Thymus (tissue), 11 donors: ENCODE measurements at regions not wholly inside any gene's neighbourhood (a gene's known extent, or its start where the extent isn't known, plus 50 kb on each side); places are given as distances from the start of the nearest gene placed in this dataset.

Experiments
- DNase-seq, 9 donors: peaks; one replicate each; pipeline ENCODE4 v3.0.0-alpha.2; 2013; ENCODE audit warnings: low spot score in 9 of 9, low read depth in 6 of 9, missing footprints in 1 of 9
- H3K27ac ChIP-seq, 2 donors: one replicate each; pipeline ENCODE4 v1.5.1; 2013; ENCODE audit warnings: control low read depth in 1 of 2, low read depth in 1 of 2, low read length in 1 of 2, mild to moderate bottlenecking in 1 of 2, moderate library complexity in 1 of 2
- H3K27me3 ChIP-seq, 2 donors: one replicate each; pipeline ENCODE4 v1.5.1; 2013; ENCODE audit warnings: low read length in 1 of 2; ENCODE audit not compliant: control insufficient read depth in 2 of 2, insufficient read depth in 1 of 2
- H3K36me3 ChIP-seq, 2 donors: one replicate each; pipeline ENCODE4 v1.5.1; 2013; ENCODE audit warnings: low read length in 1 of 2, mild to moderate bottlenecking in 1 of 2, moderate library complexity in 1 of 2; ENCODE audit not compliant: control insufficient read depth in 2 of 2, insufficient read depth in 2 of 2
- H3K4me1 ChIP-seq, 2 donors: one replicate each; pipeline ENCODE4 v1.5.1; 2013; ENCODE audit warnings: low read length in 2 of 2; ENCODE audit not compliant: control insufficient read depth in 2 of 2, insufficient read depth in 2 of 2
- H3K4me3 ChIP-seq, 2 donors: one replicate each; pipeline ENCODE4 v1.5.1; 2013; ENCODE audit warnings: low read length in 2 of 2, control low read depth in 1 of 2, mild to moderate bottlenecking in 1 of 2
- H3K9me3 ChIP-seq, 2 donors: one replicate each; pipeline ENCODE4 v1.5.1; 2013; ENCODE audit warnings: low read length in 1 of 2, mild to moderate bottlenecking in 1 of 2; ENCODE audit not compliant: control insufficient read depth in 2 of 2, insufficient read depth in 1 of 2
- WGBS: extraction: QIAGEN DNeasy Blood & Tissue Kit; methylation state at CpG from one replicate; pipeline ENCODE4 v1.1.7; 2013; 5-methylcytosine and 5-hydroxymethylcytosine counted together
- donor health status: healthy.

- DNase-seq: no peak
- H3K9me3 ChIP-seq: no peaks in the 10 kb centered on the region
- no peaks in the 10 kb centered on the region for H3K36me3 ChIP-seq
- no peak overlapping the region for H3K4me3 ChIP-seq
- H3K27ac ChIP-seq: no peak overlapping the region
- WGBS: 97% methylated on average over 8 of the region's 8 CpGs
- no peaks in the 10 kb centered on the region for H3K27me3 ChIP-seq
- H3K4me1 ChIP-seq: no peaks in the 10 kb centered on the region
Observed at GRCh38 chr21:35265170-35265877, 216.2 kb upstream of the RUNX1 start.

GRCh38 chr21:35259457-35259856 lies 210.4 kb upstream of the RUNX1 start:
- no peak for DNase-seq
- 92% methylated on average over 2 of the region's 2 CpGs for WGBS
- Histone ChIP-seq H3K4me3 (no peak overlapping the region), H3K9me3 (no peaks in the 10 kb centered on the region), H3K4me1 (no peaks in the 10 kb centered on the region), H3K36me3 (no peaks in the 10 kb centered on the region), H3K27ac (no peak overlapping the region), H3K27me3 (no peaks in the 10 kb centered on the region)

GRCh38 chr21:35258521-35258920 lies 209.4 kb upstream of the RUNX1 start:
- WGBS: 98% methylated on average over 6 of the region's 6 CpGs

GRCh38 chr21:35257413-35257812 lies 208.3 kb upstream of the RUNX1 start:
- 94% methylated on average over 2 of the region's 2 CpGs for WGBS
- no peaks in the 10 kb centered on the region for H3K4me1 ChIP-seq
- no peaks in the 10 kb centered on the region for H3K36me3 ChIP-seq
- no peaks in the 10 kb centered on the region for H3K27me3 ChIP-seq
- peak in 1 of 9 donors; percentile 38 for DNase-seq
- no peak overlapping the region for H3K4me3 ChIP-seq
- H3K9me3 ChIP-seq: no peaks in the 10 kb centered on the region
- H3K27ac ChIP-seq: peak overlapping the region; percentile 36 to 56

More at GRCh38 chr21:35258521-35258920, 209.4 kb upstream of the RUNX1 start:
- Histone ChIP-seq H3K4me1 (no peaks in the 10 kb centered on the region), H3K9me3 (no peaks in the 10 kb centered on the region), H3K36me3 (no peaks in the 10 kb centered on the region), H3K4me3 (no peak overlapping the region), H3K27ac (no peak overlapping the region), H3K27me3 (no peaks in the 10 kb centered on the region)
- DNase-seq: no peak

- WGBS: 92% methylated on average over 10 of the region's 10 CpGs
- H3K4me1 ChIP-seq: no peaks in the 10 kb centered on the region
Observed at GRCh38 chr21:35256468-35256988, 207.4 kb upstream of the RUNX1 start.

GRCh38 chr21:35254765-35255138 lies 205.7 kb upstream of the RUNX1 start:
- H3K27ac ChIP-seq: no peak overlapping the region
- H3K9me3 ChIP-seq: peaks cover 0 to 4% of the 10 kb centered on the region in 2 donors
- no peak for DNase-seq
- 93% methylated on average over 2 of the region's 2 CpGs for WGBS
- H3K27me3 ChIP-seq: no peaks in the 10 kb centered on the region
- H3K4me3 ChIP-seq: no peak overlapping the region
- no peaks in the 10 kb centered on the region for H3K4me1 ChIP-seq
- no peaks in the 10 kb centered on the region for H3K36me3 ChIP-seq

More at GRCh38 chr21:35256468-35256988, 207.4 kb upstream of the RUNX1 start:
- Histone ChIP-seq H3K9me3 (no peaks in the 10 kb centered on the region), H3K4me3 (no peak overlapping the region), H3K27me3 (no peaks in the 10 kb centered on the region), H3K27ac (peak overlapping the region; percentile 15 to 56), H3K36me3 (no peaks in the 10 kb centered on the region)
- peak in 1 of 9 donors; percentile 23 for DNase-seq

GRCh38 chr21:35254006-35254764 lies 205.1 kb upstream of the RUNX1 start:
- H3K36me3 ChIP-seq: no peaks in the 10 kb centered on the region
- H3K27me3 ChIP-seq: no peaks in the 10 kb centered on the region
- WGBS: 96% methylated on average over 12 of the region's 12 CpGs
- DNase-seq: no peak
- H3K4me1 ChIP-seq: no peaks in the 10 kb centered on the region
- no peak overlapping the region for H3K4me3 ChIP-seq
- peaks cover 0 to 4% of the 10 kb centered on the region in 2 donors for H3K9me3 ChIP-seq
- H3K27ac ChIP-seq: no peak overlapping the region

GRCh38 chr21:35252831-35253230 lies 203.7 kb upstream of the RUNX1 start:
- DNase-seq: no peak
- no peak overlapping the region for H3K27ac ChIP-seq
- 97% methylated on average over 2 of the region's 2 CpGs for whole genome bisulfite sequencing
- H3K27me3 ChIP-seq: no peaks in the 10 kb centered on the region
- no peak overlapping the region for H3K4me3 ChIP-seq
- H3K4me1 ChIP-seq: no peaks in the 10 kb centered on the region
- peaks cover 0 to 7% of the 10 kb centered on the region in 2 donors for H3K9me3 ChIP-seq
- H3K36me3 ChIP-seq: no peaks in the 10 kb centered on the region

- Histone ChIP-seq H3K27ac (no peak overlapping the region), H3K9me3 (peaks cover 0 to 7% of the 10 kb centered on the region in 2 donors), H3K36me3 (no peaks in the 10 kb centered on the region), H3K4me1 (no peaks in the 10 kb centered on the region), H3K4me3 (no peak overlapping the region), H3K27me3 (no peaks in the 10 kb centered on the region)
- WGBS: 90% methylated on average over 1 of the region's 1 CpG
- no peak for DNase-seq
Observed at GRCh38 chr21:35249636-35250035, 200.5 kb upstream of the RUNX1 start.
